ENCODE measurements at regions not wholly inside any gene's neighbourhood (a gene's known extent, or its start where the extent isn't known, plus 50 kb on each side); places are given as distances from the start of the nearest gene placed in this dataset.

- FAIRE-seq (no peak), DNase-seq (ENCODE audit: low read depth in 1 of 2, low spot score in 2 of 2) (no peak)
- TF ChIP-seq ASH2L (IDR thresholded peaks at IDR 0.05; ENCODE audit: low read length) (no peak), TAF7 (optimal IDR thresholded peaks at IDR 0.05; ENCODE audit: borderline replicate concordance, low read depth, low read length) (no peak), KDM4A (IDR thresholded peaks at IDR 0.05; ENCODE audit: low read depth, low read length, severe bottlenecking) (no peak), CREB1 (IDR thresholded peaks at IDR 0.05) (no peak), CEBPB (IDR thresholded peaks at IDR 0.05; ENCODE audit: low read depth, low read length) (no peak), CHD1 (IDR thresholded peaks at IDR 0.05; ENCODE audit: low read depth, low read length) (no peak), GTF2F1 (IDR thresholded peaks at IDR 0.05; ENCODE audit: borderline replicate concordance, low read depth, low read length) (no peak)
- Histone ChIP-seq H2BK15ac (ENCODE audit: low read length) (no peak overlapping the region), H3K4me1 (replicated peaks in 1 of 4; ENCODE audit: control insufficient read depth in 3 of 4, insufficient read depth in 4 of 4, low read length in 3 of 4) (peaks cover 2 to 9% (median 6%) of the 10 kb centered on the region in 4 experiments; a peak in 6 of 7 replicates), H3K36me3 (ENCODE audit: control insufficient read depth in 2 of 4, insufficient read depth in 4 of 4, low read length in 3 of 4) (no peaks in the 10 kb centered on the region), H3K23me2 (ENCODE audit: low read depth, low read length) (no peaks in the 10 kb centered on the region), H2AK5ac (ENCODE audit: low read depth, low read length) (no peak overlapping the region), H2BK120ac (replicated peaks; ENCODE audit: low read depth, low read length) (no peak overlapping the region), H3K18ac (ENCODE audit: extremely low read depth, low read length) (no peak overlapping the region), H4K20me1 (replicated peaks in 1 of 2; ENCODE audit: control insufficient read depth in 1 of 2, insufficient read depth in 2 of 2, low read length in 2 of 2) (no peaks in the 10 kb centered on the region), H4K91ac (replicated peaks; ENCODE audit: insufficient read length, low read length) (no peak overlapping the region), H3K79me2 (ENCODE audit: control insufficient read depth in 1 of 2, insufficient read depth in 2 of 2, low read length in 2 of 2) (no peaks in the 10 kb centered on the region), H2BK20ac (ENCODE audit: low read length) (no peak overlapping the region), H3K27ac (ENCODE audit: low read depth, low read length) (no peak overlapping the region), H2AFZ (ENCODE audit: low read length) (no peak overlapping the region), H3K14ac (ENCODE audit: insufficient read length) (no peak overlapping the region), H3K9me3 (ENCODE audit: insufficient read depth in 2 of 2, low read depth in 1 of 2, low read length in 1 of 2) (no peaks in the 10 kb centered on the region), H2BK12ac (ENCODE audit: low read depth, low read length) (no peak overlapping the region), H3K4ac (replicated peaks; ENCODE audit: insufficient read length, low read depth, low read length) (no peak overlapping the region), H3K4me2 (ENCODE audit: insufficient read depth in 1 of 2, low read depth in 2 of 2, low read length in 2 of 2) (no peak overlapping the region), H3K9ac (replicated peaks in 1 of 4; ENCODE audit: extremely low read depth in 1 of 4, low read depth in 3 of 4, low read length in 3 of 4) (no peak overlapping the region), H4K8ac (ENCODE audit: extremely low read depth, insufficient read depth, low read length) (no peak overlapping the region), H3K23ac (ENCODE audit: insufficient read length) (no peak overlapping the region), H3K27me3 (replicated peaks in 1 of 4; ENCODE audit: control insufficient read depth in 3 of 4, extremely low read depth in 1 of 4, insufficient read depth in 3 of 4, low read length in 3 of 4) (no peaks in the 10 kb centered on the region; a peak in 1 of 7 replicates), H3K56ac (replicated peaks; ENCODE audit: insufficient read length, low read depth, low read length) (no peak overlapping the region), H3K79me1 (ENCODE audit: low read depth, low read length) (no peaks in the 10 kb centered on the region), H2BK5ac (ENCODE audit: low read depth, low read length) (no peak overlapping the region), H3K4me3 (ENCODE audit: extremely low read depth in 1 of 4, insufficient read depth in 2 of 4, low read depth in 3 of 4, low read length in 4 of 4) (no peak overlapping the region), H4K5ac (ENCODE audit: insufficient read length, low read depth, low read length) (no peak overlapping the region)
- ChIA-PET POLR2A (ENCODE audit: partially characterized antibody) (no interaction called here), CTCF (ENCODE audit: partially characterized antibody) (interaction anchor here (0.6 to 1.1 kb wide), 3 partner anchors 21 to 147 kb away, joined by 3 read pairs; no protein-coding TSS in a partner anchor)
- 87% methylated on average over 3 of the region's 3 CpGs; no CpG with 5 or more reads in 1 of the 2 experiments for WGBS, 2 experiments (ENCODE audit: extremely low coverage in 1 of 2, insufficient coverage in 1 of 2, insufficient read length in 1 of 2, insufficient replicate concordance in 2 of 2, low coverage in 1 of 2, low lambda C conversion rate in 2 of 2, missing lambda C conversion rate in 1 of 2)
Measured at GRCh38 chr15:39432912-39433348, 147.9 kb upstream of the THBS1 start.
